Esophagus muscularis mucosa (tissue), 4 donors: ENCODE measurements at regions not wholly inside any gene's neighbourhood (a gene's known extent, or its start where the extent isn't known, plus 50 kb on each side); places are given as distances from the start of the nearest gene placed in this dataset.

Source experiments
- DNase-seq: peaks from one replicate; pipeline ENCODE4 v3.0.0-alpha.2; 2017; ENCODE audit errors: extremely low spot score
- H3K27ac ChIP-seq, 4 donors: fragments of 200-600 bp; sonication (generic); replicated peaks in 1 of 4; 1 replicate in 3 of 4; 2 replicates in 1 of 4; pipeline ENCODE4 v1.5.1; 2016 to 2019; ENCODE audit warnings: mild to moderate bottlenecking in 1 of 4
- H3K27me3 ChIP-seq, 4 donors: fragments of 200-600 bp; sonication (generic); one replicate each; pipeline versions ENCODE4 v1.5.1 to v1.6.0; 2016 to 2019
- H3K36me3 ChIP-seq, 4 donors: fragments of 200-600 bp; sonication (generic); one replicate each; pipeline ENCODE4 v1.5.1; 2016 to 2019
- H3K4me1 ChIP-seq, 4 donors: fragments of 200-600 bp; sonication (generic); one replicate each; pipeline ENCODE4 v1.5.1; 2016 to 2019
- H3K4me3 ChIP-seq, 4 donors: fragments of 200-600 bp; sonication (generic); 1 replicate in 2 of 4; 2 replicates in 2 of 4; pipeline ENCODE4 v1.5.1; 2016 to 2019; ENCODE audit warnings: mild to moderate bottlenecking in 4 of 4, moderate library complexity in 1 of 4
- H3K9me3 ChIP-seq, 4 donors: fragments of 200-600 bp; sonication (generic); 1 replicate in 3 of 4; 2 replicates in 1 of 4; pipeline ENCODE4 v1.5.1; 2016 to 2019
- EP300 ChIP-seq: sonication (generic); formaldehyde crosslinking; IDR thresholded peaks from one replicate; pipeline ENCODE4 v1.6.1; 2017; ENCODE audit warnings: antibody characterized with exemption
- POLR2A ChIP-seq: fragments of 450-650 bp; IDR thresholded peaks from one replicate; pipeline ENCODE4 v1.6.1; 2017; ENCODE audit warnings: antibody characterized with exemption, moderate library complexity, mild to moderate bottlenecking, low read depth
- POLR2AphosphoS5 ChIP-seq, 2 donors: sonication (generic); formaldehyde crosslinking; IDR thresholded peaks; one replicate each; pipeline ENCODE4 v1.6.1; 2017; ENCODE audit warnings: antibody characterized with exemption in 2 of 2
- WGBS: methylation state at CpG from one replicate; pipeline ENCODE4 v1.1.5; 2018; 5-methylcytosine and 5-hydroxymethylcytosine counted together
- intact Hi-C: fragments of 100-400 bp; cut with DNase I; formaldehyde crosslinking; loops from one replicate; pipeline ENCODE4 v1.15.1; 2023
- TF ChIP-seq, protein P1 (sequence below), 3 experiments: fragments of 200-600 bp in 2 of 3; fragments of 450-650 bp in 1 of 3; sonication (generic) in 2 of 3; IDR thresholded peaks; one replicate each; pipeline ENCODE4 v1.5.1; 2017 to 2019; ENCODE audit warnings: antibody characterized with exemption in 3 of 3, mild to moderate bottlenecking in 2 of 3, moderate library complexity in 1 of 3

DNA sequence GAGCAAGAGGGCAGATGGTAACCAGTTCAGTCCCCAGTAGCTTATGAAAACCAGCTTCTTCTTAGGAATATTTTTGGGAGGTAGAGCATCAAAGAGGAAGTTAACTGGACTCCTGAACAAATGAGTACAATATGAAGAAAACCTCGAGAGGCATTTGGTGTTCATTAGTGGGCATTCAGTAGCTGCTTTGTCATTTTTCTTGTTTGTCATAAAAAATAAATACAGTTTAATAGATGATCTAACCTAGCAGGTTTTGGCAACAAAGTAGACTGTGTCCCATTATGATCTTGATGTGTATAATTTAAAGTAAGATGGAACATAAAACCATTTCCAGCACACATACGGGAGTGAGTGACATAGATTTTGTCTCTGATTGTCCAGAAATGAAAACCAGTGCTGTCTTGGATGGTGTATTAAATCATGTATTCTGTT lies 173.1 kb downstream of the HS3ST3A1 start:
- intact Hi-C loops: no loop called here
- H3K27me3 ChIP-seq: no peaks in the 10 kb centered on the region
- H3K9me3 ChIP-seq: peaks cover 0 to 4% (median 0%) of the 10 kb centered on the region in 4 donors
- DNase-seq: no peak
- no peak overlapping the region for H3K4me3 ChIP-seq
- TF ChIP-seq, protein P1, sequence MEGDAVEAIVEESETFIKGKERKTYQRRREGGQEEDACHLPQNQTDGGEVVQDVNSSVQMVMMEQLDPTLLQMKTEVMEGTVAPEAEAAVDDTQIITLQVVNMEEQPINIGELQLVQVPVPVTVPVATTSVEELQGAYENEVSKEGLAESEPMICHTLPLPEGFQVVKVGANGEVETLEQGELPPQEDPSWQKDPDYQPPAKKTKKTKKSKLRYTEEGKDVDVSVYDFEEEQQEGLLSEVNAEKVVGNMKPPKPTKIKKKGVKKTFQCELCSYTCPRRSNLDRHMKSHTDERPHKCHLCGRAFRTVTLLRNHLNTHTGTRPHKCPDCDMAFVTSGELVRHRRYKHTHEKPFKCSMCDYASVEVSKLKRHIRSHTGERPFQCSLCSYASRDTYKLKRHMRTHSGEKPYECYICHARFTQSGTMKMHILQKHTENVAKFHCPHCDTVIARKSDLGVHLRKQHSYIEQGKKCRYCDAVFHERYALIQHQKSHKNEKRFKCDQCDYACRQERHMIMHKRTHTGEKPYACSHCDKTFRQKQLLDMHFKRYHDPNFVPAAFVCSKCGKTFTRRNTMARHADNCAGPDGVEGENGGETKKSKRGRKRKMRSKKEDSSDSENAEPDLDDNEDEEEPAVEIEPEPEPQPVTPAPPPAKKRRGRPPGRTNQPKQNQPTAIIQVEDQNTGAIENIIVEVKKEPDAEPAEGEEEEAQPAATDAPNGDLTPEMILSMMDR (IDR thresholded peaks at IDR 0.05): no peak
- TF ChIP-seq POLR2A (no peak), POLR2AphosphoS5 (IDR thresholded peaks at IDR 0.05) (no peak), EP300 (no peak)
- H3K27ac ChIP-seq: no peak overlapping the region
- WGBS: 65% methylated on average over 2 of the region's 2 CpGs
- no peaks in the 10 kb centered on the region for H3K36me3 ChIP-seq
- no peaks in the 10 kb centered on the region for H3K4me1 ChIP-seq

GRCh38 chr17:13426991-13427390 lies 174.7 kb downstream of the HS3ST3A1 start:
- Histone ChIP-seq H3K4me1 (no peaks in the 10 kb centered on the region), H3K4me3 (no peak overlapping the region), H3K27me3 (no peaks in the 10 kb centered on the region), H3K36me3 (no peaks in the 10 kb centered on the region), H3K9me3 (no peaks in the 10 kb centered on the region), H3K27ac (no peak overlapping the region)
- TF ChIP-seq POLR2A (no peak), EP300 (no peak), POLR2AphosphoS5 (IDR thresholded peaks at IDR 0.05) (no peak)
- TF ChIP-seq, protein P1 (IDR thresholded peaks at IDR 0.05): no peak
- intact Hi-C loops: no loop called here
- DNase-seq: peak; percentile 21

GRCh38 chr17:13425390-13425789 lies 176.3 kb downstream of the HS3ST3A1 start:
- Histone ChIP-seq H3K27ac (no peak overlapping the region), H3K4me1 (no peaks in the 10 kb centered on the region), H3K4me3 (no peak overlapping the region), H3K36me3 (no peaks in the 10 kb centered on the region), H3K27me3 (no peaks in the 10 kb centered on the region), H3K9me3 (no peaks in the 10 kb centered on the region)
- WGBS: 81% methylated on average over 4 of the region's 4 CpGs
- intact Hi-C loops: no loop called here
- TF ChIP-seq EP300 (no peak), POLR2A (no peak), POLR2AphosphoS5 (IDR thresholded peaks at IDR 0.05) (no peak)
- TF ChIP-seq, protein P1 (IDR thresholded peaks at IDR 0.05): no peak
- peak; percentile 29 for DNase-seq

GRCh38 chr17:13421581-13422130 lies 180.1 kb downstream of the HS3ST3A1 start:
- no peak for TF ChIP-seq POLR2A
- TF ChIP-seq EP300: no peak
- TF ChIP-seq POLR2AphosphoS5 (IDR thresholded peaks at IDR 0.05): no peak
- TF ChIP-seq, protein P1 (IDR thresholded peaks at IDR 0.05): no peak
- intact Hi-C loops: no loop called here
- Histone ChIP-seq H3K4me1 (no peaks in the 10 kb centered on the region), H3K27me3 (peaks cover 0 to 5% (median 0%) of the 10 kb centered on the region in 4 donors), H3K9me3 (no peaks in the 10 kb centered on the region), H3K36me3 (no peaks in the 10 kb centered on the region), H3K4me3 (no peak overlapping the region), H3K27ac (no peak overlapping the region)
- 75% methylated on average over 2 of the region's 2 CpGs for WGBS
- DNase-seq: peak; percentile 45

DNA sequence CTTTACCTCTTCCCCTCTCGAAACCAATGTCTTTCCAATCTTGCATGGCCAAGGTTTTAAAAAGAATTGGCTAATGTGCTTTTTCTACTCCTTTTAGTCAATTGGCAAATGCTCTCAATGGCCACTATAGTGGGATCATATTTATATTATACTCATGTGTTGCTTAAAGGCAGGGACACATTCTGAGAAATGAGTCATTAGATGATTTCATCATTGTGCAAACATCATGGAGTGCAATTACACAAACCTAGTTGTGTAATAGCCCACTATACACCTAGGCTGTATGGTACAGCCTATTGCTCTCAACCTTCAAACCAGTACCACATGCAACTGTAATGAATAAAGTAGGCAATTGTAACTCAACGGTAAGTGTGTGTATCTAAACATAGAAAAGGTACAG lies 180.9 kb downstream of the HS3ST3A1 start:
- H3K4me3 ChIP-seq: no peak overlapping the region

More for the DNA sequence above, 180.9 kb downstream of the HS3ST3A1 start:
- TF ChIP-seq, protein P1 (IDR thresholded peaks at IDR 0.05): no peak
- TF ChIP-seq POLR2AphosphoS5 (IDR thresholded peaks at IDR 0.05) (no peak), POLR2A (no peak), EP300 (no peak)
- peaks cover 0 to 9% (median 0%) of the 10 kb centered on the region in 4 donors for H3K27me3 ChIP-seq
- intact Hi-C loops: no loop called here
- H3K36me3 ChIP-seq: no peaks in the 10 kb centered on the region
- no peak overlapping the region for H3K27ac ChIP-seq
- WGBS: 84% methylated on average over 2 of the region's 2 CpGs
- H3K4me1 ChIP-seq: peaks cover 4 to 8% (median 6%) of the 10 kb centered on the region in 4 donors
- no peak for DNase-seq
- H3K9me3 ChIP-seq: no peaks in the 10 kb centered on the region
